Activated effector memory CD4-positive, alpha-beta T cell treated with anti-CD3 and anti-CD28 coated beads, Interleukin-2, amount 50 U/mL, for 16 hours (primary cell): ENCODE measurements at regions not wholly inside any gene's neighbourhood (a gene's known extent, or its start where the extent isn't known, plus 50 kb on each side); places are given as distances from the start of the nearest gene placed in this dataset.
"Not testable (repeated sequence)": the region's sequence is repeated elsewhere in the genome, so short reads cannot be mapped to it uniquely, and the experiment has no call there.

Experiments used
- DNase-seq: peaks from one replicate; pipeline ENCODE4 v3.0.0-alpha.2; 2020

DNA sequence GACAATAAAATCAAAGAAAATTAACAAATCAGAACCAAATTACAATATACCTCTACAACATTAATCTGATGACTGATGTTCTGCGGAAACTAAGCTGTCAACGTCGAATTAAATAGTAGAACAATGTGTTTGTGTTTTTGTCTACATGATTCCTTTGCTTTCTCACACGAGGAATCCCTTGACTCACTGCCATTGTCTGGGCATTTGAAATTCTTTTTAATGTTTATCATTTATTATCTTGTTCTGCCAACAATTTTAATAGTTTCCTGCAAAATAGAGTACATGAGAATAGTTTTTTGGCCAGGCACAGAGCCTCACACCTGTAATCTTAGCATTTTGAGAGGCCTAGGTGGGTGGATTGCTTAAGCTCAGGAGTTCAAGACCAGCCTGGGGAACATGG lies 76.6 kb upstream of the KRAS start:
- DNase-seq, result no peak

DNA sequence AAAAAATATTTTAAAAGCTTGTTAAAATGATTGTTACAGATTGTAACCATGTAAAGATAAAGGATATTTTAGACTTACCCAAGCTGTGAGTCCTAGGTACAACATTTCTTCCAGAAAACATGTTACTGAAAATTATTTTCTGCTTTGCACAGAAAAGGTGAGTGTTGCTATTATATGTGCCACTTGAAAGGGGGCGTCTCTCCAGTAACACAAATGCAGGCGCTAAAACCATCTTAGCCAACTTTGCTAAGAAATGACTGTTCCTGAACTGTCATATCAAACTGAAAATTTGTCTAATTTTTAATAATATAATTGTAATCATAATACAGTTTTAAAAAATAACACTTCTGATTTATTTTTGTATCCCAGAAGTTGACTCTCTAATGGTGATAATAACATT lies 75.6 kb upstream of the KRAS start:
- no peak for DNase-seq

DNA sequence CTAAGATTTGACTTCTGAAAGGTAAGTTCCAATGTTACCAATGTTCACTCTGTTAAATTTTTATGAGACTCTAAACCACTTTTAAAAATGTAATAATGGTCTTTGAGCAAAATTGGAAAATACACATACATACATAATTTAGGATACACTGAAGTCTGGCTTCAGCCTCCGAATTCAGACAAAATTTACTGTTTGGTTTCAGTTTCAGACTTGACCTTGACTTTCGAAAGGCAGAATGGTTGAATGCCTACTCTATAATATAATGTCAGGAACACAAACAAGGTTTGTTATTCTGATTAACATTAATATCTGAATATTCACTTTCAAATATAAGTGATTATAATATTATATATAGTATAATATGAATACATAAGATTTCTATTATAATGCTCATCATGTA lies 74.1 kb upstream of the KRAS start:
- DNase-seq, result no peak

DNA sequence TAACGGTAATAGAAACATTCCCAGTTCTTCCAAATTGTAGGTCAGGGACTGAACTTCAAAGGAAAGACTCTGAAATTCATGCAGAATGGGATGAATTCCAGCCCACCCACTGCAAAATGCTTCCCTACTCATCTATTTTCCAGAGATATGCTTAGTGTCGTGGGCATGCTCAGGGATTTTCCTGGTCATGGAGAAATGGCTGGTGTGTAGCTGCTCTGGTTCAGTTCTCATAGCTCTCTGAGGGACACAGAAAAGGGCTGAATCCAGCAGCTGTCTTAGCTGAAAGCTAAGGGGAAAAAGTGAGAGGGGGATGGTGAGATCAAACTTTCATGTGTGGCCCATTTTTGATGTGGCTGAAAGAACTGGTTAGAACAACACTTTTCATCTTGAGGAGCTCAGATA lies 72.9 kb upstream of the KRAS start:
- no peak for DNase-seq

DNA sequence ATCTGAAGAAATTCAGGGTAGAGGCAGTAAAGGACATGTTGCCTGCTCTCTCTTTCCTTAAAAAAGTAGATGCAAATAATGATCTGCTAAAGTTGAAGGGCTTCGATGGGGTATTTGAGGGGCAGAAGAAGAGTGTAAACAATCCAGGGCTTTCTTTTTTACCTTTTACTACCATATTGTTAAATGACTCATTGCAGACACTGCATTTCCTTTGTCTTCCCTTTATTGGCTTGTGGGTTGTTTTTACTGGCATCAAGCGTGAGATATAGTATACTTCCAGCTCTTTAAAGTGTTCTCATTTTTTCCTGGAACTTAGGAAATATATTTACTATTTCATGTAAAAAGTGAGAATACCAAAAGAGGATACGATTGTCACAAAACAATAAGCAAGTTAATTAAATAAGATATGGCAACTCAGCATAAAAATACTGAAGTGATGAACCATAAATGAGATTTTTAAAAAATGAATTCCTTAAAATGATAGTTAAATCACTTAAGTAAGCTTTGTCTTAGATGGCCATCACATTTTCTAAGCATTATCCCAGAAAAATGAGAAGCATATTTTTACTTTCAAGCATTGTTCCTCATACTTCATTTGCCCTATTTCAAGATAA lies 72.3 kb upstream of the KRAS start:
- no peak for DNase-seq

DNA sequence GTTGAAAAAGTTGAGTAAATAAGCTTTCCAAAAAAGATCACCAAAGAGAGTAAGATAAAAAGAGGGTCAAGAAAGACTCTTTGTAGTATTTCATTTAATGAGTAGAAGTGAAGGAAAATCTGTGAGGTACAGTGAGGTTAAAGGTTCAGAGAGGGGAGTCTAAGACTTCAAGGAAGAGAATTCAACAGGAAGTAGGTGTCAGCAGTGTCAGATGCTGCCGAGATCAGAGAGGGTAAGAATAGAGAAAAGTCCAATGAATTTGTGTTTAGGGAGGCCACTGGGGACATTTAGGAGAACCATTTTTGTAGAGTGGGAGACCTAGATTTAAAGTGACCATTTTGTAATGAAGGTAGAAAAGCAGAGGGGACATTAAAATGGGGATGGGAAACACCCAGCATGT lies 71.6 kb upstream of the KRAS start:
- DNase-seq, result no peak

DNA sequence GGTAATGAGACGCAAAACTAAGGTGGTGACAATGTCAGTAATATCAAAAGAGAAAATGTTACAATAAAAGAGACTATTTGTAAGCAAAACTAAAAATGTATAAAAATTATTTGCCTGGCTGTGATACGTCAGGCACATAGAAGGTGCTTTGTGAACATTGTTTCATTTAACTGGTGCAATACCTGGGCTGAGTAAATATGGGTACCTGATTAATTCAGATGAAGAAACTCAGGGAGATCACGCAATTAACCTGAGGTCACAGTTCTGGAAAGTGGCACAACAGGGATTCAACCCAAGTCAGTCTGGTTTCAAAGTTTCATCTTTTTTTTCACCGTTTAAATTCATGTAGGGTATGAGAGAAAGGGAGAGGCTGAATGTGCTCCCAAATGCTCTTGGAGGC lies 71.0 kb upstream of the KRAS start:
- DNase-seq, result no peak

DNA sequence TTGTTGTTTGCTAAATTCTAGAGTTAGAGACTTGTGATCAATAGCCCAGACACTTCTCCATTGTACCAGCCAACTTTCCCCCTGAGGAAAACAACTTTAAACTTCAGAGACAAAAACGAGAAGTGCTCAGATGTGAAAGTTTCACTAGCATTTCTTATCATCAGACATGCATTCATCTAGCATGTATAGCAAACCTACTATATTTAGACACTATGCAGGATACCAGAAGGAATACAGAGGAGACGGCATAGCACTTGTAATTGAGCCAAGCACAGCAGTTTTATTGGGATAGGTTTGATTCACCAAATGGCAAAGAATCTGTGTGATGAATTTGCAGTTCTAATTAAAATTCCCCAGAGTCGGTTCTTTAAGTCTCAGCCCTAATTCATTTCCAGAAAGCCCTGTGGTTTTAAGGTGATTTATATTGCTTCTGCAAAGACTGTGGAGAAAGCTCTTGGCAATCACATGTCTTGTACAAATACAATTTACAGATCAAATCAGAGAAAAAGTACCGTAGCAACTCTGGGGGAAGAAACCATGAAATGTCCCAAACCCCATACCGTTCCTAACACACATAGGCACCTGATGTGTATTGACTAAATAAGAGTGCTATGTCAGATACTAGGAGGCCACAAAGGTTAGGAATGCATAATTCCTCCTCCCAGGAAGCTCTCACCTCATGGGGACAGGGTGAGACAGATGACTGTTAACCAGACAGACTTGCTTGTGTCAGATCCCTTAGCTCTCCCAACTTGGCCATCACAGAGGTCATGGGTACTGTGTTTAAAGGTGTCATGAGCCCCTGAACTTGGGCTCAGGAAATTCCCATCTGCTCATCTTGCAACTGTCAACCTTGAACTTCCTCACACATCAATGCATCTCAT lies 69.6 kb upstream of the KRAS start:
- DNase-seq, result no peak

DNA sequence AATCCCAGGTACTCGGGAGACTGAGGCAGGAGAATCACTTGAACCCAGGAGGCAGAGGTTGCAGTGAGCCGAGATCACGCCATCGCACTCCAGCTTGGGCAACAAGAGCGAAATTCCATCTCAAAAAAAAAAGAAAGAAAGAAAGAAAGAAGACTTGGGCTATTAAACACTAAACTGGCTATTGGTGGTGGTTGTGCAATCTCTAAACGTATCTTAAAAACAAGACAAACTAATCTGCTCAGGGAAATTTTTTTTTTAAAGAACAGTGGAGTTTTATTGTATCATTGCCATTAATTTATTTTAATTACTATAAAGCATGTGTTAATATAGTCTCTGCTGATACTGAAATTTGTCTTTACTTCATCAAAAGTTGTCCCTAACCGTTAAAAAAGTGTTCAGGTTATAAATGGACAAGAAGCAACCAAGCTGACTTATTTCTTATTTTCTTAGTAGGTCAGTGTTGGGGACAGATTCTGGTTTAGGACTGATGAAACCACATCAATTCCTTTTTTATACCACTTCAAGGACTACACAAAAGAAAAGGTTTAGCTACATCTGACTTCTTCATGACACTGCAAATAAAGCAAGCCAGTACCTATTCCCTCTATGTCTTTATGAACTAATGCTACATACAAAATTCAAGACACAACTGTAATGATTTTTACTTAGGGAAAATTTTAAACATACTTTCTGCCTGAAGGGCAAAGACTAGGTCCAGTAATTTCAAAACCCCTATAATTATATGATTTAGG lies 68.7 kb upstream of the KRAS start:
- no peak for DNase-seq

DNA sequence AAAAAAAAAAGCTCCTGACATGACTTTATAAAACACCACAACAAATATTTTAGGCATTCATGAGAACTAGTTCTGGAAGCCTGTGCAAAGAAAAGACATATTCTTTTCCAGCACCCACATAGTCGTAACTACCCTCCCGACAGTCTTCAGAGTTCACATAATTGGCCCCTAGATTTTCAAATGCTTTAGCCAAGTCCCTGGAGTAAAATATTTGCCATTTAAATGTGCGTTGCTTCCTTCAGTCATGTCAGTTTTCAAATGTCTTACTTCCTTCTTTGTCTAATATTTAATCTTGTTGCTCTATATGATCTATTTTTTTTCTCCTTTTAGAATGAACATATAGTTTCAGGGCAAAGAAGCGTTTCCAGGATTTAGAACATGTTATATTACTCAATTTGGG lies 66.8 kb upstream of the KRAS start:
- DNase-seq, result no peak

DNA sequence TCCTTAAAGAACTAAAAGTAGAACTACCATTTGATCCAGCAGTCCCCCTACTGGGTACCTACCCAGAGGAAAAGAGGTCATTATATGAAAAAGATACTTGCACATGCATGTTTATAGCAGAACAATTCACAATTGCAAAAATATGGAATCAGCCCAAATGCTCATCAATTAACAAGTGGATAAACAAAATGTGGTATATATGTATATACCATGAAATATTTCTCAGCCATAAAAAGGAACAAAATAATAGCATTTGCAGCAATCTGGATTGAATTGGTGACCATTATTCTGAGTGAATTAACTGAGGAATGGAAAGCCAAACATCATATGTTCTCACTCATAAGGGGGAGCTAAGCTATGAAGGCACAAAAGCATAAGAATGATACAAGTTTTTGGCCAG lies 64.7 kb upstream of the KRAS start:
- no peak for DNase-seq

DNA sequence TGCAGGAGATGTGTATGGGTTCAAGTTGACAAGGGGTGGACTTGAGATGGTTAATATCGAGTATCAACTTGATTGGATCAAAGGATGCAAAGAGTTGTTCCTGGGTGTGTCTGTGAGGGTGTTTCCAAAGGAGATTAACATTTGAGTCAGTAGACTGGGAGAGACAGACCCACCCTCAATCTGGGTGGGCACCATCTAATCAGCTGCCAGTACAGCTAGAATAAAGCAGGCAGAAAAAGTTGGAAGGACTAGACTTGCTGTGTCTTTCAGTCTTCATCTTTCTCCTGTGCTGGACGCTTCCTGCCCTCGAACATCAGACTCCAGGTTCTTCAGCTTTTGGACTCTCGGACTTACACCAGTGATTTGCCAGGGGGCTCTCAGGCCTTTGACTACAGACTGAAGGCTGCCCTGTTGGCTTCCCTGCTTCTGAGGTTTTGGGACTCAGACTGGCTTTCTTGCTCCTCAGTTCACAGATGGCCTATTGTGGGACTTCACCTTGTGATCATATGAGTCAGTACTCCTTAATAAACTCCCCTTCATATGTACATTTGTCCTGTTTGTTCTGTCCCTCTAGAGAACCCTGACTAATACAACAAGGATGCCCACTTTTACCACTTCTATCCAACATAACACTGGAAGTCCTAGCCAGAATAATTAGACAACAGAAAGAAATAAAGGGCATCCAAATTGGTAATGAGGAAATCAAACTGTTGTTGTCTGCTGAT lies 62.7 kb upstream of the KRAS start:
- not testable (repeated sequence) for DNase-seq

DNA sequence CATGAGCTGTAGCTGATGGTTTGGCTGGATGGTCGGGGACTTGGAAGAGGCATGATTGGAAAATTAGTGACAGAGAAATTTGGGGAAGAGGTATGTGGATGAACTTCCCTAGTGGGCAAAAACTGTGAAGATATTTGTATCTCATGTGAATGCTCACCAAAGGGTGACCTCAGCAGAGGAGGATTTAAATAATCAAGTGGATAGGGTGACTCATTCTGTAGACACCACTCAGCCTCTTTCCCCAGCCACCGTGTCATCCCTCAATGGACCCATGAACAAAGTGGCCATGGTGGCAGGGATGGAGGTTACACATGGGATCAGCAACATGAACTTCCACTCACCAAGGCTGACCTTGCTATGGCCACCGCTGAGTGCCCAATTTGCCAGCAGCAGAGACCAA lies 60.8 kb upstream of the KRAS start:
- no peak for DNase-seq

DNA sequence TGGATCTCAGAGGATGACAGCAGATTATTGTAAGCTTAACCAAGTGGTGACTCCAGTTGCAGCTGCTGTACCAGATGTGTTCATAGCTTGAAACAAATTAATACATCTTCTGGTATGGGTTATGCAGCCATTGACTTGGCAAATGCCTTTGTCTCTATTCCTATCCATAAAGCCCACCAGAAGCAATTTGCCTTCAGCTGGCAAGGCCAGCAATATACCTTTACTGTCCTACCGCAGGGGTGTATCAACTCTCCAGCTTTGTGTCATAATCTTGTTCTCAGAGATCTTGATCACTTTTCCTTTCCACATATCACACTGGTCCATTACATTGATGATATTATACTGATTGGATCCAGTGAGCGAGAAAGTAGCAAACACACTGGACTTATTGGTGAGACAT lies 59.3 kb upstream of the KRAS start:
- DNase-seq, result not testable (repeated sequence)

DNA sequence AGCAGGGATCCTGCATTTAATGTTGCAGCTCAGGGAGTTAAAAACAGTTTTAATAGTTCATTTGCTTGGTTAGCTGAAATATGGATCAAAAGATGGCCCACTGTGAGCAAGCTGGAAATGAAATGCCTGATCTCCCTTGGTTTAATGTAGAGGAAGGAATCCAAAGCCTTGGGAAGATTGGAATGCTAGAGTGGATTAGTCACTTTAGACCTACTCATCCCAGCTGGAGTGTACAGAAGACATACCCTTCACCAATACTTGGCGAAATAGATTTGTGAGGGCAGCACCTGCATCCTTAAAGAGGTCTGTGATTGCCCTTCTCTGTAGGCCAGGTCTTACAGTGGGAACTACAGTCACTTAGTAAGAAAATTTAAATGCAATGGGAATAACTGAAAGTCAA lies 58.0 kb upstream of the KRAS start:
- no peak for DNase-seq

DNA sequence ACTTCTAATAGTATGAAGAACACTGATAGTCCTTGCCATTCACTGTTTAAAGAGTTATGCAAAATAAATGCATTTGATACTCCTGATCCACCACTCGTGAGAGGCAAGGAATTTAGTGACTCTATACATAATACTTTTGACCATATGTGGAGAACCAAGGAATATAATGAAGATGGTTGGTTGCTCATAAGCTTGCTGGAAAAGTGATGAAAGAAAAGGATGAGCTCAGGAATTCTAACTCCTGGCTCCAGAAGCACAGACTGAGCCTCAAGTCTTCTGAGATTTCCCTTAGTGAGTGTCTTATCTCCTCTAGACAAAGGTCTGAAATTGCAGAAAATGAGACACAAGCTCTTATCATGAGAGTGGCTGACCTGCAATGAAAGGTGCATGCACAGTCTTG lies 57.1 kb upstream of the KRAS start:
- DNase-seq, result no peak

DNA sequence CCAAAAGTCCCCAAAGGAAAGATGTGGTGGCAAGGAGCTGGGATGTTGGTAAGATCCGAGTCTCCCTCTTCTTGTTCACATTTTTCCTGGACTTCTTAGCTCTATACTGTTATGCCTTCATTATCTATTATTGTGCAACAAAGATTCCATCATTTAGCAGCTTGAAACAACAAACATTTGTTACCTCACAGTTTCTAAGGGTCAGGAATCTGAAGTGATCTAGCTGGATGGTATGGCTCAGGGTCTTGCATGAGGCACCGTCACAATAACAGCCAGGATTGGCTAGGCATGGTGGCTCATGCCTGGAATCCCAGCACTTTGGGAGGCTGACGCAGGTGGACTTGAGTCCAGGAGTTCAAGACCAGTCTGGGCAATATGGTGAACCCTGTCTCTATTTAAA lies 51.1 kb upstream of the KRAS start:
- no peak for DNase-seq
